GM19468 (cell line): ENCODE measurements at regions not wholly inside any gene's neighbourhood (a gene's known extent, or its start where the extent isn't known, plus 50 kb on each side); places are given as distances from the start of the nearest gene placed in this dataset.
"Not testable (repeated sequence)": the region's sequence is repeated elsewhere in the genome, so short reads cannot be mapped to it uniquely, and the experiment has no call there.

Experiments
- ATAC-seq: cut with Tn5 transposase; IDR thresholded peaks from one replicate; pipeline ENCODE4 v1.9.1; 2021; ENCODE audit warnings: mild to moderate bottlenecking, moderate library complexity, moderate number of reproducible peaks; ENCODE audit not compliant: unreplicated experiment; ENCODE audit errors: extremely low read depth

DNA sequence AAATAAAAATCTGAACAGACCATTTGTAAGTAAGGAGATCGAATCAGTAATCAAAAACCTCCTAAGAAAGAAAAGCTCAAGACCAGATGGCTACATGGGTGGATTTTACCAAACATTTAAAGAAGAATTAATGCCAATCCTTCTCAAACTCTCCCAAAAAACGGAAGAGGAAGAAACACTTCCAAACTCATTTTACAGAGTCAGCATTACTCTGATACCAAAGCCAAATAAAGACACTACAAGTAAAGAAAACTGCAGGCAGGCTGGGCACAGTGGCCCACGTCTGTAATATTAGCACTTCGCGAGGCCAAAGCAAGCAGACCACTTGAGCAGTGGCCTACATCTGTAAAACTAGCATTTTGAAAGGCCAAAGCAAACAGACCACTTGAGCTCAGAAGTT is 159.8 kb downstream of the DPY19L2 start:
- ATAC-seq = no peak

DNA sequence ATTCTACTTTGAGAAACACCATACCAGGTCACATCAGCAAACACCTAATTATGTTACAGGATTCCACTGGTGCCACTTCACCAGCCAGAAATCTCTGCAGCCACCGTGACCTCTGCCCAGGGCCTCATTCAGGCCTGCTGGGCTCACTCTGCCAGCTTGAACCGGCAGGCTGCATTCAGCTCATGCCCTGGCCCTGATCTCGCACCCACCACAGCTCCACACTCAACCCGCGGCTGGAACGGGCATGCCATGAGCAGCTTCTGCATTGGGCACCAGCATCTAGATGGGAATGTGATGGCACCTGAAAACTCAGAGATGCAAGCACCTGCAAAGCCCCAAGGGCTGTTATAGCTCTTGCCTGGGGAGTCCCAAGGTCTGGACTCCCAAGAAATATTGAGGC is 168.7 kb downstream of the DPY19L2 start:
- ATAC-seq = no peak

DNA sequence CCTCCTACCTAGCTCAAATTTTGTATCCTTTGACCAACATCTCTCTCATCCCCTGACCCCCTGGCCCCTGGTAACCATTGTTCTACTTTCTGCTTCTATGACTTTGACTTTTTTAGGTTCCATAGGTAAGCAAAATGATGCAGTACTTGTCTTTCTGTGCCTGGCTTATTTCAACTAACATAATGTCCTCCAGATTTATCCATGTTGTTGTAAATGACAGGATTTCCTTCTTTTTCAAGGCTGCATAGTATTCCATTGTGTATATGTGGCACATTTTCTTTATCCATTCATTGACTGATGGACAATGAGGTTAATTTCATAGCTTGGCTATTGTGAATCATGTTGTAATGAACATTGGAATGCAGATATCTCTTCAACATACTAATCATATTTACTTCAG is 170.1 kb downstream of the DPY19L2 start:
- ATAC-seq = no peak

DNA sequence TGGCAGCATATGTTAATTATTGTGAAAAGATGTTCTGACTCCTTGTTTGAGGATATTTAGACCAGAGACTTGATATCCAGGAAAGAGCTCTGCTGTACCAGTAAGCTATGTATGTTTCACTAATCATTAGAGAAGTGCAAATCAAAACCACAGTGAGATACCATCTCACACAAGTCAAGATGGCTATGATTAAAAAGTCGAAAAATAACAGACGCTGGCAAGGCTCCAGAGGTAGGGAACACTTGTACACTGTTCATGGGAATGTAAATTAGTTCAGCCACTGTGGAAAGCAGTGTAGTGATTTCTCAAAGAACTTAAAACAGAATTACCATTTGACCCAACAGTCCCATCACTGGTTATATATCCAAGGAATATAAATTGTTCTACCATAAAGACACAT is 171.6 kb downstream of the DPY19L2 start:
- ATAC-seq = no peak

DNA sequence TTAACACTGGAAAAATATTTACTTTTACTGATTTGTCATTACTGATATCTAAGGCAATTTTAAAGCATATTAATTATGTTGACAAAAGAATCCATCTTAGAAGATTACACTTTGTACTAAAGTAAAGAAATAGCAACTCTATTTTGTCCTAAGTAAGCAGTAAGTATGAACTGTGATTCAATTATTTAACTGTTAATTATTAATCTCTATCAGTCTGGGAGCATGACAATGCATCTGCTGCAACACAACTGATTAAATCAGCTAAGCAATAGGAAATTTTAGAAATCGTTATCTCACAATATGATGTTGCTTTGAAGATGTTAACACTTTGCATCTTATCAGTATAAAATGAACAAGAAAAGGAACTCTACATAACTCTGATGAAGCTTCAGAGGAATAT is 172.3 kb downstream of the DPY19L2 start:
- ATAC-seq = no peak

DNA sequence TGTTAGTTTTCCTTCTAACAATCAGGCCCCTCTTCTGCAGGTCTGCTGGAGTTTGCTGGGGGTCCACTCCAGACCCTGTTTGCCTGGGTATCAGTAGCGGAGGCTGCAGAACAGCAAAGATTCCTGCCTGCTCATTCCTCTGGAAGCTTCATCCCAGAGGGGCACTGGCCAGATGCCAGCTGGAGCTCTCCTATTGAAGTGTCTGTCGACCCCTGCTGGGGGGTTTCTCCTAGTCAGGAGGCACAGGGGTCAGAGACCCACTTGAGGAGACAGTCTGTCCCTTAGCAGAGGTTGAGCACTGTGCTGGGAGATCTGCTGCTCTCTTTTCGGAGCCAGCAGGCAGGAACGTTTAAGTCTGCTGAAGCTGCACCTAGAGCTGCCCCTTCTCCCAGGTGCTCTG is 174.9 kb downstream of the DPY19L2 start:
- not testable (repeated sequence) for ATAC-seq

DNA sequence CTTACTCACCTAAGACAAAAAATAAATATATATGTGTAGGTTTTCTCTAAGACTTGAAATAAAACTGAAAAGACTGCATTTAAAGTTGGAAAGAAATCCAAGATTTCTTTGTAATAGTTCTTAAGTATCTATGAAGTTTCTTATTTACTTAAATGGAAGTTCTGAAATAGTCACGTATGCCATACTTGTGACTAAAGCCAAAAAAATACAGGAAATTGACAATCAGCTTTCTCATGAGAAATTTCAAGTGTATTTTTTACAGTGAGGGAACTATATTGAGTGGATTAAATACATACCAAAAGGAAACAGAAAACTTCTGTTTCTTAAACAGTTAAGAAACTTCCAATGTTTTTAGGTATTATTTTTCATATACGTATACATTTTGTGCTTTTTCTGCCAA is 188.1 kb downstream of the DPY19L2 start:
- ATAC-seq = no peak

DNA sequence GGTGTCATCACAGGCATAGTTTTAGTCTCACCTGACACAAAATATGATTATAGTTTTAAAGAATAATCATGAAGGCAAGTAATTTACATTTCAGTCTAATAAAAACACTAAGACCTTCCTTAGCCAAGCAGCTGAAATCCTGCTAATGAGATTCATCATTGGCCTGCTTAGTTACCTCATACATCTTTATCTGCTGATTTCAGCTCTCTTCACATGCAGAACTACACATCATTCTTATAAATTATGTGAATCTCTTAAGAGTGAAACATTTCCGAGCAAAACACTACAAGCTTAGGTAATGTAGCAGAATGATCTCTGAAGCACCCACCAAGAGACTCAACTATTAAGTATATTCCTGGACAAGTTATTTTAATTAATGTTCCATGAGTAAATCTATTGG is 198.1 kb downstream of the DPY19L2 start:
- no peak for ATAC-seq

DNA sequence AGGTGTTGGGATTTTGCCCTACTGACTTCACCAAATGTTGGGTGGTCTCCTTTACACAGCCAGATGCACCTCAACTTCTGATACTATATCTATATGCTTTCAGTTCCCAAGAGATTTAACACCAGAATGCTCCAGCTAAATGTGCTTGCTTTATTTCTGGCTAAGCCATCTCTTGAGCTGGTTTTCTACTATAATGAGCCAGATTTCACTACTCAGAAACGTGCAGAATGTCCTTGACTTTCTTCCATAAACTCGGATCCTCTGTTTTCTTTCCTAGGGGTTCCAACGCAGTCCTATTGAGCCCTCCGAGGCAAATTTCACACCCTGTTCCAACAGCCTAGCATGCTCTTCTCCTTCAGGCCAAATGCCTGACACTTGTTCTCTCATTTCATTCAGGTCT is 200.3 kb downstream of the DPY19L2 start:
- ATAC-seq = no peak

DNA sequence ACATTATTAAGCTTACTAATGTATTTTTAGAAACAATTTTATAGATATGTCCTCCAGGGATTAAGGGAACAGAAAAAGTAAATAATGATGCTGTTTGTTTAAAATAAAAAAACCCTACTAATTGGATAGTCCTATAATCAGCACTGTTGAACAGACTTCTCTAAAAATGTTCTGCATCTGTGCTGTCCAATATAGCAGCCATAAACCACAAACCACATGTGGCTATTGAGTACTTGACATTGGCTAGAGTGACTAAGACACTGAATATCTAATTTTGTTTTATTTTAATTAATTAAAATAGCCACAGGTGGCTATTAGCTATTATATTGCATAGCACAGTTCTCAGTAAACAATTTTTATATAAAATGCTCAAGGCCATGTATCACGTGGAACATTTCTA is 210.4 kb downstream of the DPY19L2 start:
- ATAC-seq = no peak

DNA sequence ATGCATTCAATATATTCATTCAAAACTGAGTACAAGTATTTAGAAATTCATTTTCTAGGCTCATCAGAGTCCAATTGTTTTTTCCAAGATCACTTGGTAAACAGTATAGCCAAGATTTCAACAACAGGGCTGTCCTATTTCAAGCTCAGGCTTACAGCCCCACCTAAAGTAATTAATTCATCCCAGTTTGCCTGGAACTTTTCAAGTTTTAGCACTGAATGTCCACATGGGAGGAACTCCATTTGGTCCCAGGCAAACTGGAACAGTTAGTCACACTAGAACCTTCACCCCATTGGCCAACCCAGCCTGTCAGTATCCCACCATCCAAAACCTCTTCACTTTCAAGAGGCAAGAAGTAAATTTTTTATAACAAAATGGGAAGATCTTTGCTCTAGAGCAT is 210.9 kb downstream of the DPY19L2 start:
- no peak for ATAC-seq

DNA sequence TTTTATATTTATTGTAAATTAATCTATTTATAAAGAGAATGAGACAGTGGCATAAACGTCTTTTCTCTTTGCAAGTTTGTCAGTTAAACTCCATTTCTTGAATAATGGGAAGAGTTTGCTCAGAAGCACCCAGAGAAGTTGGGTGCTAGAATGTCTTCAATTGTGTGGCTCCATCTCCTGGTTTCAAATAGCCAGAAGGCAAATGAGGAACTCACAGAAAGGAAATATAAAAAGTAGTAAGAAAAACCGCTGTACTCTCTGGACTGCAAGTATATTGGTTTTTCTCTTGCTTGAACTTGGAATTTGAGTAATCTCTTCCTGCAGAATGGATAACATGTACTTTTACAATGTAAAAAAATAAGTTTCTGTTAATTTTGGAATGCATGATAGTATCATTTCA is 217.5 kb downstream of the DPY19L2 start:
- no peak for ATAC-seq

DNA sequence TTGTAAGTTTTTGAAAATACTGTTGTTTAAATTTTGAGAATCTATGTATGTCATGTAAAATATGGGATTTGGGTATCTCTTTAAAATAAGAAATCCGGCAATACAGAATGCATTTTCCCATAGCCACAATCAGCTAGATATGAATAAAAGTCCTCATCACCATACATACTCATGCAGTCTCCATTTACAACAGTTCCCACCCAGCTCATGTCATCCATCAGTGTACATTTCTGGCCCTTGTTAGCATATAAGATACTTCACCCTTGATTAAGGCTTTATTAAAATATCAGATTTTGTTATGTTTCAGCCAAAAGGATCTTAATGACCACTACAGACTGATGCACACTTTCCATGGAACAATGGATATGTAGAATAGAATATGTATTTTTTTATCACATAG is 218.0 kb downstream of the DPY19L2 start:
- no peak for ATAC-seq

DNA sequence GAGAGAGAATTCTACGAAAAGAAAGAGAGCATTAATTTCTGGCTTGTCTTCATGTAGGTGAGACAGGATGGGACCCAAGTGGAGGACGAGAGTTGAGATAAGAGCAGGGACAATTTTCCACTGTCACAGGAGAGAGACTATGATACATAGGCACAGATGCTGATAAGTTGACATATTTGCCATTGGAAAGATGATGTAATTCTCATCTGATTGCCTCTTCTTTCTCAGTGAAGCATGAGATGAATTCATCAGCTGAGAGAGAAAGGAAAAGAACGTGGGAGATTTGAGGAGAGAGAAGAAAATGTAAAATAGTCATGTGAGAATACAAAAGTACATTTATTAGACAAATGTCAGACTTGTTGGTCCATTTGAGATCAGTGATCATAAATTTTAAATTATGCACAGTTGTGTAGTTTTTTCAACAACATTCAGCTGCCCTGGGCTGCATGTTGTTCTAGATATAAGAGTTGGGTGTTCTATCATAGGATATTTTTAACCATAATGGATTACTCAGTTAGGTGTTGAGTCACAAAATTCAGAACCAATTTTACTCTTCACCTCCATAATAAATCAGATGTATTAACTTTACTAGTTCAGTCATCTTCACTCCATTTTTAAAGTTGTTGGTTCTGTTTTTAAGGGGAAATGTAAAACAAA is 222.9 kb downstream of the DPY19L2 start:
- no peak for ATAC-seq

DNA sequence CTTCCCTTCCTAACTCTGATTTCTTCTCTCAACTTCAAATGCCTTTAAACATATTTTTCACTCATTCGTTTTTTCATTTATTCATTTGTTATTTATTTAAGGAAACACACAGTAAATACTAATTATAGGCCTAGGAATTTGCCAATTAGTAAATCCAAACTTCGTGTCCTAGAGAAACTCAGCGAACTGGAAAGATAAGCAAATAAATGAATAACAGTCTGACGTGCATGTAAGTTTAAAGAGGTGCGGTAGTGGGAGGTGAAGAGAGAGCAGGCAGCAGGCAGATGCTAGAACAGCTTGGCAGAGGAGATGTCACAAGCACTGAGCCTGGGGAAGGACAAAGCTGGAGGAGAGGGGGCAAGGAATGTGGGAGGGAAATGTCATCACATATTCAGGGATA is 228.2 kb downstream of the DPY19L2 start:
- no peak for ATAC-seq

DNA sequence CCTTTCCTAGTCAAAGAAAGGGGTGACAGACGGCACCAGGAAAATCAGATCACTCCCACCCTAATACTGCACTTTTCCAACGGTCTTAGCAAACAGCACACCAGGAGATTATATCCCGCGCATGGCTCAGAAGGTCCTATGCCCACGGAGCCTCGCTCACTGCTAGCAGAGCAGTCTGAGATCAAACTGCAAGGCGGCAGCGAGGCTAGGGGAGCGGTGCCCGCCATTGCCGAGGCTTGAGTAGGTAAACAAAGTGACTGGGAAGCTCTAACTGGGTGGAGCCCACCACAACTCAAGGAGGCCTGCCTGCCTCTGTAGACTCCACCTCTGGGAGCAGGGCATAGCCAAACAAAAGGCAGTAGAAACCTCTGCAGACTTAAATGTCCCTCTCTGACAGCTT is 233.9 kb downstream of the DPY19L2 start:
- not testable (repeated sequence) for ATAC-seq

DNA sequence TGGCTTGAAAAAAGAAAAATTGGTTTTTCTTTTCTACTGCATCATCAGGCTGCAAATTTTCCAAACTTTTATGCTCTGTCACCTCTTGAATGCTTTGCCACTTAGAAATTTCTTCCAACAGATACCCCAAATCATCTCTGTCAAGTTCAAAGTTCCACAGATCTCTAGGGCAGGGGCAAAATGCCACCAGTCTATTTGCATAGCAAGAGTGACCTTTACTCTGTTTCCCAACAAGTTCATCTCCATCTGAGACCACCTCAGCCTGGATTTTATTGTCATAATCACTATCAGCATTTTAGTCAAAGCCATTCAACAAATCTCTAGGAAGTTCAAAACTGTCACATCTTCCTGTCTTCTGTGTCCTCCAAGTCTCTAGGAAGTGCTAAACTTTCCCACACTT is 240.3 kb downstream of the DPY19L2 start:
- not testable (repeated sequence) for ATAC-seq

DNA sequence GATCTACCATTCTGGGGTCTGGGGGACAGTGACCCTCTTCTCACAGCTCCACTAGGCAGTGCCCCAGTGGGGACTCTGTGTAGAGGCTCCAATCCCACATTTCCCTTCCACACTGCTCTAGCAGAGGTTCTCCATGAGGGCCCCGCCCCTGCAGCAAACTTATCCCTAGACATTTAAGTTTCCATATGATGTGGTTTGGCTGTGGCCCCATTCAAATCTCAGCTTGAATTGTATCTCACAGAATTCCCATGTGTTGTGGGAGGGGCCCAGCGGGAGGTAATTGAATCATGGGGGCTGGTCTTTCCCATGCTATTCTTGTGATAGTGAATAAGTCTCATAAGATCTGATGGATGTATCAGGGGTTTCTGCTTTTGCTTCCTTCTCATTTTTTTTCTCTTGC is 241.3 kb downstream of the DPY19L2 start:
- not testable (repeated sequence) for ATAC-seq

DNA sequence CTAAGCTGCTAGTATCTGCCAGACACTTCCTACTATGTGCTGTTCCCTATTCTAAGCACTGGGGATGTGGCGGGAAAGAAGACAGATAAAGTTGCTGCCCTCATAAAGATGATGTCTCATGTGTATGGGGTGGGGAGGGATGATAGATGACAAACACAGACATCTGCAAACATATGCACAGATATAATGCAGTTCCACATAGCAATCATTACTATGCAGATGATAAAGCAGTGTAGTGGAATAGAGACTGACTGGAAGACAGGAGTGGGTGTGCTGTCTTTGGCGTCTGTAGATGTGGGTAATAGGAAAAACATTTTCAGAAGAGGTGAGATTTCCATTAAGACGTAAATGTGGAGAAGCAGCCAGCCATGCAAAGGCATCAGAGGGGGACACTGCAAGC is 243.6 kb downstream of the DPY19L2 start:
- ATAC-seq = no peak

DNA sequence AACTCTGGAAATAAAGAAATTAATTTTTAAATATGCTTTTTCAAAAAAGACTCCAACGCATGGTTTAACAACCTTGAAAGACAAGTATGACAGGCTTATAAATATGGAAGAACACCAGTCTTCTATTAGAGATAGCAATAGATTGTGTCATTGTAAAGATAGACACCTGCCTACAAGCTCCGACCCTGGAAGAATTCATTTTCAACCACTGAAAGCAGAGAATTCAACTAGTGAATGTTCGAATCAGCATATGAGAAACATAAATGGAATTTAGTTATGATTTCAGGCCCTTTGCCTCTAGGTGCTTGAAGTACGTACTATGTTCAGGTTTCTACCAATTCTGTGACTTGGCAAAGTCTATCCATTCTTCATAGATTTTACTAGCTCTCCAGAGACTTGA is 244.5 kb downstream of the DPY19L2 start:
- ATAC-seq = no peak

DNA sequence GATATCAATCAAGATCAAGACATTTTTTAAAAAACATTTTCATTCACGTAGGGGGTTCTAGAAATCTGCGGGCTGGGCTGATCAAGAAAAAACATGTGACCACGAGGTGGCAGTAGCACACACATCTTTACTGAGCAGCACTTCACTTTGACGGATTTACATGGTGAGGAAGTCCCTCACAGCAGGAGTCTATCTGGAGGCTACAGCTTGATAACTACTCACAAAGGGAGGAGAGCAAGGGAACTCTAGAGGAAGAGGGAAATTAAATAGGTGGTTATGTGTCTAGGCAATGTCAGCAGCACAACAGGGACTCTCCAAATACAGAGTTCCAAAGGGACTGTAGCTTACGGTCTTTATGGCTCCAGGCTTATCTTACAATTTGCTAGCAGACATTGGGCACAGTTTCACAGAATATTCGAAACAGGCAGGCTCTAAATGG is 248.1 kb downstream of the DPY19L2 start:
- no peak for ATAC-seq

DNA sequence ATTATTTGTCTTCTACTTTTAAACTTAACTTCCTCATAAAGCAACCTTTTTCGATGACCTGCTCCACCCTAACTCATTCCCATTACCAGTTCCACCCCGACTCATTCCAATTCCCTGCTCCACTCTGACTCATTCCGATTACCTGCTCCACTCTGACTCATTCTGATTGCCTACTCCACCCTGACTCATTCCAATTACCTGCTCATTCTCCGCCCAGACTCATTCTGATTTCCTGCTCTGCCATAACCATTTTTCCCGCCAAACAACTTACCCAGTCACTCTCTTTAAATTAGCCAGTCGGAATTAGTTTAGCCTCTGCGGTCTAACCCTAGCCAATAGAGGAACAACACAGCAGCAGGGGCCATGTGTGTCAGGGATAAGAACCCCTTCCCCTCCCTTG is 249.1 kb downstream of the DPY19L2 start:
- ATAC-seq = no peak

DNA sequence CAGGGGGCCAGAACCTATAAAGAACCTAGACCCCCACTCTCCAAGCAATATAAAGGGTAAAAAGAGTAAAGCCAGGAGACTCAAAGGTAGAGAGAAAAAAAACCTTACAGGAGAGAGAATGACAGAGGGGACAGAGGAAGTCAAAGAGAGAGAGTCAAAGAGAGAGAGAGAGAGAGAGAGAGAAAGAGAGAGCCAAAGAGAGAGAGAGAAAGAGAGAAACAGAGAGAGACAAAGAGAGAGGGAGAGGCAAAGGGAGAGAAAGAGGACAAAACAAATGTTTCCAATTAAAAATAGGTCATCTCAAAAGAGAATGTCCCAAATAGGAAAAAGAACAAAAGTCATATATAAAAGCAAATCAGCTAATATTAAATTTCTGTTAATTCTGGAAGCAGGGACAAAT is 251.5 kb downstream of the DPY19L2 start:
- no peak for ATAC-seq
